ENCODE measurements at regions not wholly inside any gene's neighbourhood (a gene's known extent, or its start where the extent isn't known, plus 50 kb on each side); places are given as distances from the start of the nearest gene placed in this dataset.

- TF ChIP-seq POLR2AphosphoS5 (IDR thresholded peaks at IDR 0.05; ENCODE audit: low read depth, low read length) (no peak), POLR2A (IDR thresholded peaks at IDR 0.05; ENCODE audit: low read depth, low read length) (no peak), TAF1 (IDR thresholded peaks at IDR 0.05; ENCODE audit: borderline replicate concordance, low read depth, low read length) (no peak)
Measured at GRCh38 chr3:110457508-110457907, 614.1 kb upstream of the NECTIN3 start.

Data from GM12892 (cell line).